Cardiac muscle cell (in vitro differentiated cells and primary cell): ENCODE measurements at regions not wholly inside any gene's neighbourhood (a gene's known extent, or its start where the extent isn't known, plus 50 kb on each side); places are given as distances from the start of the nearest gene placed in this dataset.

Experiments used
- DNase-seq, 2 donors: peaks; one replicate each; pipeline versions ENCODE4 v3.0.0 to v3.0.0-alpha.2; 2010 to 2017; ENCODE audit warnings: low read depth in 1 of 2, low spot score in 1 of 2
- H3K27ac ChIP-seq: fragments of 200-600 bp; sonication (generic); 2 replicates; pipeline ENCODE4 v1.5.1; 2016
- H3K27me3 ChIP-seq: fragments of 200-600 bp; sonication (generic); 2 replicates; pipeline ENCODE4 v1.6.0; 2016; ENCODE audit warnings: control low read depth
- H3K36me3 ChIP-seq: fragments of 200-600 bp; sonication (generic); 2 replicates; pipeline ENCODE4 v1.5.1; 2016; ENCODE audit warnings: control low read depth
- H3K4me1 ChIP-seq: fragments of 200-600 bp; sonication (generic); 2 replicates; pipeline ENCODE4 v1.8.1; 2017; ENCODE audit warnings: low read depth, mild to moderate bottlenecking, mixed run types
- H3K4me3 ChIP-seq: fragments of 200-600 bp; sonication (generic); 2 replicates; pipeline ENCODE4 v1.5.1; 2016; ENCODE audit warnings: mild to moderate bottlenecking
- H3K9me3 ChIP-seq: fragments of 200-600 bp; sonication (generic); 2 replicates; pipeline ENCODE4 v1.5.1; 2017; ENCODE audit warnings: low read depth, mild to moderate bottlenecking, control low read depth
- TF ChIP-seq, protein P1 (sequence below): IDR thresholded peaks from 2 replicates; pipeline ENCODE4 v1.5.1; 2012; ENCODE audit warnings: low read depth, mild to moderate bottlenecking, low read length

DNA sequence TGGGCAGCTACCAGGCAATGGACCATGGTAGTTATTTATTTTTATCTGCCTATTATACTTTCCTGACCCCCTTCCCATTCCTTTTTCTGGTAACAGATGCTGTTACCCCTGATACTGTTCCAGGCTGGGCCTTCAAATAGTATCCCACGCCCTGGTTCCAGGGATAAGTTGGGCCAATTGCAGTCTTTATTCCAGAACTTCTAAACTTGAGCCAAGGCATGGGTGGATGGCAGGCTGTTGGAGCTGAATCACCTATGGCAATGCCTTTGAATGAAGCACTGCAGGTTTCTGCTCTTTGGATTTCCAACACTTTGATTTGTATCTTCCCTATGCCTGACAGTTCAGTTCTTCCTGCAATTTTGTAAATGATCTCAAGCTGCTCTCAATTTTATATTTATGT lies 99.2 kb upstream of the LHCGR start:
- no peak overlapping the region for H3K27ac ChIP-seq
- TF ChIP-seq, protein P1, sequence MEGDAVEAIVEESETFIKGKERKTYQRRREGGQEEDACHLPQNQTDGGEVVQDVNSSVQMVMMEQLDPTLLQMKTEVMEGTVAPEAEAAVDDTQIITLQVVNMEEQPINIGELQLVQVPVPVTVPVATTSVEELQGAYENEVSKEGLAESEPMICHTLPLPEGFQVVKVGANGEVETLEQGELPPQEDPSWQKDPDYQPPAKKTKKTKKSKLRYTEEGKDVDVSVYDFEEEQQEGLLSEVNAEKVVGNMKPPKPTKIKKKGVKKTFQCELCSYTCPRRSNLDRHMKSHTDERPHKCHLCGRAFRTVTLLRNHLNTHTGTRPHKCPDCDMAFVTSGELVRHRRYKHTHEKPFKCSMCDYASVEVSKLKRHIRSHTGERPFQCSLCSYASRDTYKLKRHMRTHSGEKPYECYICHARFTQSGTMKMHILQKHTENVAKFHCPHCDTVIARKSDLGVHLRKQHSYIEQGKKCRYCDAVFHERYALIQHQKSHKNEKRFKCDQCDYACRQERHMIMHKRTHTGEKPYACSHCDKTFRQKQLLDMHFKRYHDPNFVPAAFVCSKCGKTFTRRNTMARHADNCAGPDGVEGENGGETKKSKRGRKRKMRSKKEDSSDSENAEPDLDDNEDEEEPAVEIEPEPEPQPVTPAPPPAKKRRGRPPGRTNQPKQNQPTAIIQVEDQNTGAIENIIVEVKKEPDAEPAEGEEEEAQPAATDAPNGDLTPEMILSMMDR = no peak
- no peak for DNase-seq
- no peaks in the 10 kb centered on the region for H3K4me1 ChIP-seq
- no peak overlapping the region for H3K4me3 ChIP-seq
- H3K9me3 ChIP-seq = no peaks in the 10 kb centered on the region
- H3K36me3 ChIP-seq = no peaks in the 10 kb centered on the region
- no peaks in the 10 kb centered on the region for H3K27me3 ChIP-seq

DNA sequence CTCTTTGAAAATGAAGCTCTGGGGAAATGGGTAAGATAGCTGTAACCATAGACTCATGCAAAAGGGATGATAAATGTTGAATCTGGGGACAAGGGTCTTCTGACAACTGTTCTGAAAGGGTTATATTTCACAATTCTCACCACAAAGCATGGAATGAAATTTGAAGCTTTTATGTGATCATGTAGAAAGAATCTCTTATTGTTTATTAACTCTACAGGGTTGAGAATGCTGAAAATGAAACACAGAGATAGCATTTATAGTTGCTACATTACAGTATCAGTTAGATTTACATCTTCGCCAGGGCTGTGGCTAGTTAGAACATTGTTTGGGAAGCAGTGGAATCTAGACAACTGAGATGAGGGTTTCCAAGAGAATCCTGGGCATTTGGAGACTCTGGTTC lies 97.4 kb upstream of the LHCGR start:
- DNase-seq = peak in 1 of 2 donors; percentile 66
- TF ChIP-seq, protein P1 = no peak
- H3K27me3 ChIP-seq = no peaks in the 10 kb centered on the region
- no peaks in the 10 kb centered on the region for H3K4me1 ChIP-seq
- H3K9me3 ChIP-seq = no peaks in the 10 kb centered on the region
- no peaks in the 10 kb centered on the region for H3K36me3 ChIP-seq
- no peak overlapping the region for H3K27ac ChIP-seq
- H3K4me3 ChIP-seq = no peak overlapping the region

DNA sequence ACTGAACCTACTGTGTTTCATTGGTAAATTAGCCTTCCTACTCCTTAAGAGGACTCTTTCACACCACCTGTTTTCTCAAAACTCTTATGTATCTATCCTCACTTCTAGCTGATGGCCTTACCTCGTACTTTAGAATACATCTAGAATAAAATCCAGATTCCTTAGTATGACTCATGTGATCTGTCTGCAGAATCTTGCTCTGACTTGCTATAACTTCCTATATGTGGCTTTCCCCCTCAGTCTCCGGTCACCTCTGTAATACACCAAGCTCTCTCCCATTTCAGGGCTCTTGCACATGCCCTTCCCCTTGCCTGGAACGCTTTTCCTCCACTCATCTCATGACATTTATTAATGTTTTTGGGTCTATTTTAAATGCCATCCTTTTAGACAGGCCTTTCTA lies 95.6 kb upstream of the LHCGR start:
- no peak overlapping the region for H3K27ac ChIP-seq
- no peaks in the 10 kb centered on the region for H3K36me3 ChIP-seq
- no peaks in the 10 kb centered on the region for H3K9me3 ChIP-seq
- no peak for DNase-seq
- TF ChIP-seq, protein P1 = no peak
- no peaks in the 10 kb centered on the region for H3K27me3 ChIP-seq
- H3K4me1 ChIP-seq = no peaks in the 10 kb centered on the region
- no peak overlapping the region for H3K4me3 ChIP-seq

DNA sequence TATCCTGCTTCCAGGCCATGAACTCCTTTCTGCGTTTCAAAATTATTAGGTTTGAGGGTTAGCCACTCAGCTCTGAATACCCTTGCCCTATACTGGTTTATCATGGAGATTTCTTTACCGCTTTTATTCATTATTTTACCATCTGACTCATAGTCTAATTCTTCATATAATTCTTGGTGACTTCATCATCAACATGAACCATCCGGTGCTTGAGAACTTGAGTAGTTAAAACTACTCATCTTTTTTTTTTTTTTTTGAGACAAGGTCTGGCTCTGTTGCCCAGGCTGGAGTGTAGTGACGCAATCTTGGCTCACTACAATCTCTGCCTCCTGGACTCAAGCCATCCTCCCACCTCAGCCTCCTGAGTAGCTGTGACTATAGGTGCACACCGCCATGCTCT lies 94.2 kb upstream of the LHCGR start:
- H3K27me3 ChIP-seq = no peaks in the 10 kb centered on the region
- no peak overlapping the region for H3K4me3 ChIP-seq
- H3K4me1 ChIP-seq = no peaks in the 10 kb centered on the region
- peak in 1 of 2 donors; percentile 71 for DNase-seq
- no peaks in the 10 kb centered on the region for H3K36me3 ChIP-seq
- no peak overlapping the region for H3K27ac ChIP-seq
- H3K9me3 ChIP-seq = no peaks in the 10 kb centered on the region
- TF ChIP-seq, protein P1 = no peak

DNA sequence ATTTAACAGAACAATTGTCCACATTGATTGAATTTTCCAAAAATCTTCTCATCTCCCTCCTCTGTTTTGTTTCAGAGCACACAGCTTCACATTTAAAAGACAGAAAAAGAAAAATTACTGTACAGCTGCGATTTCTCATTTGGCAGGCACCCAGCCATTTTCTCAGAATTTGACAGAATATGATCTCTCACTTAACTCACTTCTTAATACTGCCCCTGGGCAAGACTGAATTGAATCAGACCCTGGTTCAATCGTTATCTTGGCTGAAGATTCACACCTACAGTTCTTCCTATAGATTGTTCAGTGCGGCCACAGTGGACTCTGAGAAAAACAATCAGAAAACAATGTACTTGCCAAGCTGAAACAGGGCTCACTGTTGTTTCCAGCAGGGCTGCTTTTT lies 90.2 kb upstream of the LHCGR start:
- no peak overlapping the region for H3K27ac ChIP-seq
- no peaks in the 10 kb centered on the region for H3K4me1 ChIP-seq
- H3K4me3 ChIP-seq = no peak overlapping the region
- H3K36me3 ChIP-seq = no peaks in the 10 kb centered on the region
- H3K9me3 ChIP-seq = no peaks in the 10 kb centered on the region
- TF ChIP-seq, protein P1 = no peak
- no peaks in the 10 kb centered on the region for H3K27me3 ChIP-seq
- peak in 1 of 2 donors; percentile 8 for DNase-seq

DNA sequence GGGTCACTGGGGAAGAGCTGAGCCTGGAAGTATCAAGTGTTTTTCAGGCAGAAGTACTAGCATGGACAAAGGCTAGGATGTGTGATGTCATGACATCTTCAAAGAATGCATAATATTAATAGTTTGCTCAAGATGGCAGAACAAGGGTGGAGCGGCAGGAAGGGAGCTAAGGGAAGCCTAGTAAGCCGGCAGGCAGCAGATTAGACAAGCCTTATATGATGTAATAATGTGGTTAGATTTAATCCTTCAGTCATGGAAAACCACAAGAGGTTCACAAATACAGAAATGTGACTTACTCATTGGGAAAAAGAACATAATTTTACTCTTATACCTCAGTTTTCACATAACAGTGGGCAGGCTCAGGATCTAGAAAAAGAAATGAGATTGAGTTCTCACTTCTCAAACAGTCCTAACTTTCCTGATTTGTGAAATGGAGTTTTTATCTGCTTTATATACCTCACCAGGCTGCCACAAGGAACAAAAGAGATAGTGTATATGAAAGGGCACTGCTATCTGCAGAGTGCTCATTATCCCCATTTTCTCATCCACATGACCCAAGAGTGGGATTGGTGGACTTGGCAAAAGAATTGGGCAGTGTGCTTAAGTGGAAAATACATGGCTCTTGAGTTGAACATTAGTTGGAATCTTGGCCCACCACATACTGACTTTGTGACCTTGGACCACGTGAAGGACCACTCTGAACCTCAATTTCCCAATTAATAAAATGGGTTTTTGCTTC lies 89.1 kb upstream of the LHCGR start:
- TF ChIP-seq, protein P1 = no peak
- Histone ChIP-seq H3K27me3 (no peaks in the 10 kb centered on the region), H3K9me3 (no peaks in the 10 kb centered on the region), H3K36me3 (no peaks in the 10 kb centered on the region), H3K4me3 (no peak overlapping the region), H3K4me1 (no peaks in the 10 kb centered on the region), H3K27ac (no peak overlapping the region)
- peak in 1 of 2 donors; percentile 73 for DNase-seq
